ENCODE measurements at regions not wholly inside any gene's neighbourhood (a gene's known extent, or its start where the extent isn't known, plus 50 kb on each side); places are given as distances from the start of the nearest gene placed in this dataset.

GRCh38 chr10:4033341-4033896, 248.4 kb upstream of the KLF6 start:
- no peak for DNase-seq

GRCh38 chr10:4029866-4030265, 244.9 kb upstream of the KLF6 start:
- no peak for DNase-seq

GRCh38 chr10:4028854-4029583, 244.0 kb upstream of the KLF6 start:
- DNase-seq: no peak

GRCh38 chr10:4028027-4028471, 243.0 kb upstream of the KLF6 start:
- DNase-seq: no peak

DNA sequence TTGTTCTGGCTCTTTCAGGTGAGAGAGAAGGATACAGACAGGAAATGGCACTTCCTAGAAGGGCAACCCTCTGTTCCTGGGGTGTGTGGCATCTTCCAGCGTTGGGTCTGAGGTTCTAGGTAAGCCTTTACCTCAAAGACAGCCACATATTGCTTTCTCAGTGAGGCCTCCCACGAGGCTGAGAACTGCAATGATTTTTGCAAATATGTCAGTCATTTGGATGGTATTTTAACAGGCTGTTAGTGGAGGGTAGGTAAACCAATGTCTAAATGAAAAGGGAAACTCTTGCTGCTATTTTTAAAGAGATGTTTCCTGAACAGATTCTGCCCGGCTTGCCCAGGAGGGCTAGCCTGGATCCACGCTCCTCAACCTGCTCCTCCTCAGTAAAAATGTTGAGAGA, 240.3 kb upstream of the KLF6 start:
- DNase-seq: no peak

GRCh38 chr10:4024516-4025245, 239.7 kb upstream of the KLF6 start:
- DNase-seq: no peak

GRCh38 chr10:4024027-4024426, 239.0 kb upstream of the KLF6 start:
- no peak for DNase-seq

DNA sequence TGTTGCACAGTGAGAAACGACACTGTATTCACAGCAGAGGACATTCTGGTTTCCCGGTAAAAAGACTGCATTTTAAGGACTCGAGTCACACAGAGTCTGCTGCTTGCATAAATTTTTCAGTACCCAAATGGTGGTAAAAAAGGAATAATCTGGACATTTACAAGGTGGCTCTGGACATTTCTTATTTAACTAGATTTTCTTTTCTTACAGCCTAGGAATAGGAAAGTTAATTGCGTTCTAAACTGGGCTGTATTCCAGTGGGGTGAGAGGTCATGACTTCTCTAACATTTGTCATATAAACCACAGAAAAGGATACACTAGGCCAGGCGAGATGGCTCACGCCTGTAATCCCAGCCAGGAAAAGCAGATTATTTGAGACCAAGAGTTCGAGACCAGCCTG, 237.5 kb upstream of the KLF6 start:
- no peak for DNase-seq

GRCh38 chr10:4020631-4021030, 235.6 kb upstream of the KLF6 start:
- no peak for DNase-seq

DNA sequence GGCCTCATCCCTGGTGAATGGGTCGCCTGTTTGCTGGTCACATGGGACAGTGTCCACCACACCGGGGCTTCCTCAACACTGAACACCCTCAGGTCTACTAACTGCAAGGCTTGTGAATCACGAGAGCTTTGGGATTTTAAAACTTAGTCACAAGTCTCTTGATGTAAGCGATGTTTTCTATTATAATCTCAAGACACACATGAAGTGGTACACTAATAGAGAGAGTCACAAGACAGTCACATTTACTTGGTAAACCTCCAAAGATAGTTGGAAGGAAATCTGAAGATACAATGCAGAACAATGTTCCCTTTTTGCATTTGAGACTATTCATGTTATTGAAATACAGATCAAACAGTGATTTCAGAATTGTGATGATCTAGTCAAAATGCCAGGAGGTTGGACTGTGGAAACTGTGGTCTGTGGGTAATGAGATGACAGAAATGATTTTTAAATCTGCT, 233.1 kb upstream of the KLF6 start:
- DNase-seq: no peak

DNA sequence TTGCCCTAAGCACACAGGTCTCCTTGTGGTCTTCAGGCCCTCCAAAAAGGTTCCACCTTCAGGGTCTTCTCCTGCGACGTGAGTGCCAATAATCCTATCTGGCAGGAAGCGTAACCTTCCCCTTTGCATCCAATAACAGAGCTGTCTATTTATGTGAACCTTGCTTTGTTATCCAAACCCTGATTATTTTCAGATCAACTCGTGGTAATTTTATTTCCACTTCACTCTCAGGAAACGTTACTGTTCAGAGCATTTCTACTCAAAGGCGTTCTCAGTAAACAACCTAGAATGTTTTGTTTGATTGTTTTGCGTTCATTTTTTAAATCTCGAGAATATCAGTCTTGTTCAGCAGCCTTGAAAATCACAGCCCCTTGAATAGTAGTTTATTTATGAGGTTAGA, 232.3 kb upstream of the KLF6 start:
- no peak for DNase-seq

GRCh38 chr10:4016214-4016740, 231.3 kb upstream of the KLF6 start:
- no peak for DNase-seq

GRCh38 chr10:4013651-4014121, 228.7 kb upstream of the KLF6 start:
- no peak for DNase-seq

- DNase-seq: no peak
Observed at GRCh38 chr10:4012848-4013247, 227.8 kb upstream of the KLF6 start.

DNA sequence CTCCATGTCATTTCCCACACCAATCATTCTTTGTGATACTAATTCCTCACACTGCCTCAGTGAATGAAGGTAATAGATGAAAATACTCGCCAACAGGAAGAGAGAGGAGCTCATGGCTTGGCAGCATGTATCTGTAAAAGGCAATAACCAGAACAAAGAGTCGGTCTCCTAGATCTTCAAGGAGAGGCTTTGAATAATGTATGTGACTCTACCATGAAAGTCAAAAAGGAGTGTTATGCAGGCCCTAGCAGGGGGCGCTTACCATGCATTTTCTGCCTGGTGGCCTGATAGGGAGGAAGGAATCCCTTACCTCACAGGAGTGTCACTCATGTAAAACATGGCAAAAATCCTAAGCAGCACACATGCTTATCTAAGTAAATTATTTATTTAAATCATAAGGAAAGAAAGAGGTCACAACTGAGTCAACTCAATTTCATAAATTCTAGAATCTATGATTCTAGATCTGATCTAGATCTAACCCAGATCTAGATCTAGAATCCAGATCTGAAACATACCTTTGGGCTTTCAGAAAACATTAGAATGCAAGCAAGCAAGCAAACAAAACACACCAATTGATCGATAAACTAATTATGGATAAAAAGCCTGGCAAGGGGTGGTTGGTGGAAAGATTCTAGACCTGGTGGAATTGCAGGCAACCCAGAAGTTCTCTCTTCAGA, 226.3 kb upstream of the KLF6 start:
- DNase-seq: no peak

GRCh38 chr10:4008676-4009382, 223.8 kb upstream of the KLF6 start:
- no peak for DNase-seq

- DNase-seq: no peak
Observed at GRCh38 chr10:4007771-4008170, 222.8 kb upstream of the KLF6 start.

GRCh38 chr10:4006858-4007257, 221.8 kb upstream of the KLF6 start:
- DNase-seq: no peak

- DNase-seq: no peak
Observed at GRCh38 chr10:4006051-4006450, 221.0 kb upstream of the KLF6 start.

DNA sequence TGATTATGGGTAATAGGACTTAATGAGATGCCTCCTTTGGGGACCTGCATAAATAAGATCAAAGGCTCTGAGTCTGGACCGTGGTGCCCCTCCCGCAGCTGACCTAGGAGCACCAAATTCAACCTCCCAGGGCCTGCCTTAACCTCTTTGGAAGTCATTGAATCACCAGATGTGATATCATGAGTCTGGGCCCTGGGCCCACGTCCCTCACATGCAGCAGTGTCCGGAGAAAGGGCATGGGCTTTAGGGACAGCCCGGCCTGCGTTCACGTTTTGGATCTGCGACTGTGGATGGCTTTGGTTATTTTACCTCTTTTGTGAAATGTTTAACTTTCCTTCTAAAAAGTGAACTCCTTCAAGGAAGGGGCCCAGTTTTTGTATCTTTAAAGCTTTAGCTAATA, 220.0 kb upstream of the KLF6 start:
- DNase-seq: no peak

- no peak for DNase-seq
Observed at GRCh38 chr10:4004144-4004543, 219.1 kb upstream of the KLF6 start.

DNA sequence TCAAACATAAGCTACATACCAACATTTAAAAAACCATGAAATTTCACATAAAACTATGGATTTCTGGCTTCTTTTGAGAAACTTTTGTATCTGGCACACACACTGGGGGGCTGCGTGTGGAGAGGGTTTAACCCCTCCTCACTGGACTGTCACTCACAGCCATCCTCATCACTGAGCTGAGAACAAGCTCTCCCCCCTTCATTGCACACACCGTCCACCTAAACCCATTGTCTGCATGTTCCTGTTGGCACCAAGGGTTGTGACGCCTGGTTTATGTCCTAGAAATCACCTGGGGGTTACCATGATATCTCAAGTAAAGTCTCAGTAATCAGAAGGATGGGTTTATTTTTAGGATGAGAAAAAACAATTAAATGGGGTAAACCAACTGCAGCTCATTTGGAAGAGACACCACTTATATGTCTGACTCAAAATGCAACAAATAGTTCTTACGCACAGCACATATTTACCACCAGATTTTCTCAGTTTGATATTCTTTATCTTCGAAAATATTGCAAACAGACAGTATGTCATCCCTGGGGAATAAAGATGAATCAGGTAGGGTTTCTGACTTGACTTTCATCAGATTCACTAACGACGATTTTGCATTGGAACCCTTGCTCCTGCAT, 218.5 kb upstream of the KLF6 start:
- no peak for DNase-seq

All from NCI-H526 treated with DMSO at 0.1 percent for 48 hours (cell line).